ACC112 (cell line): ENCODE measurements at regions not wholly inside any gene's neighbourhood (a gene's known extent, or its start where the extent isn't known, plus 50 kb on each side); places are given as distances from the start of the nearest gene placed in this dataset.

Experiments
- H2AFZ ChIP-seq: fragments of 200-600 bp; sonication (generic); one replicate; pipeline ENCODE4 v1.6.0; 2017; ENCODE audit warnings: antibody characterized with exemption, low read length; ENCODE audit not compliant: unreplicated experiment
- H3K27ac ChIP-seq: fragments of 200-600 bp; sonication (generic); 2 replicates; pipeline ENCODE4 v1.5.1; 2014; ENCODE audit warnings: low read depth, mild to moderate bottlenecking, antibody characterized with exemption, low read length, moderate library complexity
- H3K27me3 ChIP-seq: fragments of 200-600 bp; sonication (generic); 2 replicates; pipeline ENCODE4 v1.6.1; 2014; ENCODE audit warnings: mild to moderate bottlenecking, antibody characterized with exemption, low read length, moderate library complexity, mixed read lengths; ENCODE audit not compliant: insufficient read depth
- H3K36me3 ChIP-seq: fragments of 200-600 bp; sonication (generic); 2 replicates; pipeline ENCODE4 v1.6.1; 2016; ENCODE audit warnings: mild to moderate bottlenecking, antibody characterized with exemption, low read length, moderate library complexity, mixed read lengths; ENCODE audit not compliant: insufficient read depth
- H3K4me1 ChIP-seq: fragments of 200-600 bp; sonication (generic); one replicate; pipeline ENCODE4 v1.6.1; 2016; ENCODE audit warnings: low read length, mixed read lengths; ENCODE audit not compliant: insufficient read depth, unreplicated experiment, control insufficient read depth
- H3K4me3 ChIP-seq: fragments of 200-600 bp; sonication (generic); 2 replicates; pipeline ENCODE4 v1.5.1; 2014; ENCODE audit warnings: mild to moderate bottlenecking, low read depth, low read length
- H3K79me2 ChIP-seq: fragments of 200-600 bp; sonication (generic); one replicate; pipeline ENCODE4 v1.6.0; 2016; ENCODE audit warnings: low read length; ENCODE audit not compliant: control insufficient read depth, unreplicated experiment, insufficient read depth

GRCh38 chr18:39653221-39653620, 2087.6 kb upstream of the CELF4 start:
- Histone ChIP-seq H3K27me3 (no peaks in the 10 kb centered on the region), H3K36me3 (no peaks in the 10 kb centered on the region), H3K4me3 (no peak overlapping the region), H2AFZ (no peak overlapping the region), H3K4me1 (no peaks in the 10 kb centered on the region), H3K79me2 (no peaks in the 10 kb centered on the region), H3K27ac (no peak overlapping the region)

- Histone ChIP-seq H3K36me3 (no peaks in the 10 kb centered on the region), H3K27me3 (no peaks in the 10 kb centered on the region), H2AFZ (no peak overlapping the region), H3K4me1 (no peaks in the 10 kb centered on the region), H3K27ac (0 out of 2 replicates have a peak overlapping the region, but pooled peaks have one; percentile 30), H3K4me3 (no peak overlapping the region), H3K79me2 (no peaks in the 10 kb centered on the region)
These were observed 2083.0 kb upstream of the CELF4 start for GRCh38 chr18:39648616-39649015.

GRCh38 chr18:39647627-39648534, 2082.3 kb upstream of the CELF4 start:
- Histone ChIP-seq H3K27ac (0 out of 2 replicates have a peak overlapping the region, but pooled peaks have one; percentile 30), H2AFZ (no peak overlapping the region), H3K79me2 (no peaks in the 10 kb centered on the region), H3K27me3 (no peaks in the 10 kb centered on the region), H3K4me1 (no peaks in the 10 kb centered on the region), H3K36me3 (no peaks in the 10 kb centered on the region), H3K4me3 (no peak overlapping the region)

GRCh38 chr18:39638224-39638623, 2072.6 kb upstream of the CELF4 start:
- no peak overlapping the region for H2AFZ ChIP-seq

GRCh38 chr18:39636931-39637330, 2071.3 kb upstream of the CELF4 start:
- H3K27me3 ChIP-seq: no peaks in the 10 kb centered on the region
- H3K27ac ChIP-seq: no peak overlapping the region
- H2AFZ ChIP-seq: no peak overlapping the region
- no peak overlapping the region for H3K4me3 ChIP-seq
- no peaks in the 10 kb centered on the region for H3K79me2 ChIP-seq
- H3K36me3 ChIP-seq: no peaks in the 10 kb centered on the region
- H3K4me1 ChIP-seq: no peaks in the 10 kb centered on the region

More at GRCh38 chr18:39638224-39638623, 2072.6 kb upstream of the CELF4 start:
- H3K79me2 ChIP-seq: no peaks in the 10 kb centered on the region
- no peaks in the 10 kb centered on the region for H3K4me1 ChIP-seq
- no peak overlapping the region for H3K27ac ChIP-seq
- no peak overlapping the region for H3K4me3 ChIP-seq
- H3K27me3 ChIP-seq: no peaks in the 10 kb centered on the region
- H3K36me3 ChIP-seq: no peaks in the 10 kb centered on the region

GRCh38 chr18:39635966-39636365, 2070.4 kb upstream of the CELF4 start:
- H3K4me1 ChIP-seq: no peaks in the 10 kb centered on the region
- no peaks in the 10 kb centered on the region for H3K79me2 ChIP-seq
- H3K4me3 ChIP-seq: no peak overlapping the region
- H3K27ac ChIP-seq: no peak overlapping the region
- H3K27me3 ChIP-seq: no peaks in the 10 kb centered on the region
- H3K36me3 ChIP-seq: no peaks in the 10 kb centered on the region
- no peak overlapping the region for H2AFZ ChIP-seq

GRCh38 chr18:39635192-39635591, 2069.6 kb upstream of the CELF4 start:
- Histone ChIP-seq H3K4me1 (no peaks in the 10 kb centered on the region), H3K79me2 (no peaks in the 10 kb centered on the region), H3K36me3 (no peaks in the 10 kb centered on the region), H3K4me3 (no peak overlapping the region), H3K27me3 (no peaks in the 10 kb centered on the region), H3K27ac (no peak overlapping the region), H2AFZ (no peak overlapping the region)

- peaks cover 27% of the 10 kb centered on the region for H3K4me1 ChIP-seq
- H3K27me3 ChIP-seq: no peaks in the 10 kb centered on the region
- no peaks in the 10 kb centered on the region for H3K36me3 ChIP-seq
- H3K4me3 ChIP-seq: no peak overlapping the region
- no peaks in the 10 kb centered on the region for H3K79me2 ChIP-seq
- no peak overlapping the region for H2AFZ ChIP-seq
- H3K27ac ChIP-seq: no peak overlapping the region
These were observed 2062.3 kb upstream of the CELF4 start for GRCh38 chr18:39627936-39628335.

- no peaks in the 10 kb centered on the region for H3K79me2 ChIP-seq
- peak overlapping the region; percentile 34; the same call in 1 of the 2 replicates for H3K4me3 ChIP-seq
- no peaks in the 10 kb centered on the region for H3K27me3 ChIP-seq
- H2AFZ ChIP-seq: no peak overlapping the region
- no peaks in the 10 kb centered on the region for H3K36me3 ChIP-seq
- H3K27ac ChIP-seq: peak overlapping the region; percentile 18; the same call in 1 of the 2 replicates
- peaks cover 29% of the 10 kb centered on the region for H3K4me1 ChIP-seq
These were observed 2059.4 kb upstream of the CELF4 start for GRCh38 chr18:39624961-39625360.

GRCh38 chr18:39622431-39622830, 2056.8 kb upstream of the CELF4 start:
- no peak overlapping the region for H2AFZ ChIP-seq
- peaks cover 29% of the 10 kb centered on the region for H3K4me1 ChIP-seq
- H3K27ac ChIP-seq: no peak overlapping the region
- no peak overlapping the region for H3K4me3 ChIP-seq
- no peaks in the 10 kb centered on the region for H3K79me2 ChIP-seq
- H3K27me3 ChIP-seq: no peaks in the 10 kb centered on the region
- no peaks in the 10 kb centered on the region for H3K36me3 ChIP-seq

- Histone ChIP-seq H3K36me3 (no peaks in the 10 kb centered on the region), H3K4me3 (no peak overlapping the region), H2AFZ (no peak overlapping the region), H3K79me2 (no peaks in the 10 kb centered on the region), H3K27ac (no peak overlapping the region), H3K27me3 (no peaks in the 10 kb centered on the region), H3K4me1 (peaks cover 27% of the 10 kb centered on the region)
These were observed 2055.1 kb upstream of the CELF4 start for GRCh38 chr18:39620551-39621168.
